ENCODE measurements at regions not wholly inside any gene's neighbourhood (a gene's known extent, or its start where the extent isn't known, plus 50 kb on each side); places are given as distances from the start of the nearest gene placed in this dataset.

- H3K4me3 ChIP-seq: no peak overlapping the region
- no peak for DNase-seq
- H3K9me3 ChIP-seq: no peaks in the 10 kb centered on the region
- H3K27ac ChIP-seq: no peak overlapping the region
- TF ChIP-seq POLR2A (IDR thresholded peaks at IDR 0.05) (no peak), EP300 (IDR thresholded peaks at IDR 0.05; ENCODE audit: low read depth) (no peak), POLR2AphosphoS5 (IDR thresholded peaks at IDR 0.05) (no peak)
- TF ChIP-seq, protein P1, sequence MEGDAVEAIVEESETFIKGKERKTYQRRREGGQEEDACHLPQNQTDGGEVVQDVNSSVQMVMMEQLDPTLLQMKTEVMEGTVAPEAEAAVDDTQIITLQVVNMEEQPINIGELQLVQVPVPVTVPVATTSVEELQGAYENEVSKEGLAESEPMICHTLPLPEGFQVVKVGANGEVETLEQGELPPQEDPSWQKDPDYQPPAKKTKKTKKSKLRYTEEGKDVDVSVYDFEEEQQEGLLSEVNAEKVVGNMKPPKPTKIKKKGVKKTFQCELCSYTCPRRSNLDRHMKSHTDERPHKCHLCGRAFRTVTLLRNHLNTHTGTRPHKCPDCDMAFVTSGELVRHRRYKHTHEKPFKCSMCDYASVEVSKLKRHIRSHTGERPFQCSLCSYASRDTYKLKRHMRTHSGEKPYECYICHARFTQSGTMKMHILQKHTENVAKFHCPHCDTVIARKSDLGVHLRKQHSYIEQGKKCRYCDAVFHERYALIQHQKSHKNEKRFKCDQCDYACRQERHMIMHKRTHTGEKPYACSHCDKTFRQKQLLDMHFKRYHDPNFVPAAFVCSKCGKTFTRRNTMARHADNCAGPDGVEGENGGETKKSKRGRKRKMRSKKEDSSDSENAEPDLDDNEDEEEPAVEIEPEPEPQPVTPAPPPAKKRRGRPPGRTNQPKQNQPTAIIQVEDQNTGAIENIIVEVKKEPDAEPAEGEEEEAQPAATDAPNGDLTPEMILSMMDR (IDR thresholded peaks at IDR 0.05): no peak
- peaks cover 0 to 13% (median 5%) of the 10 kb centered on the region in 4 donors for H3K4me1 ChIP-seq
- intact Hi-C loops (cut with DNase I; ENCODE audit: low total_unique reads): no loop called here
- H3K36me3 ChIP-seq: no peaks in the 10 kb centered on the region
- in situ Hi-C loops (cut with MboI; ENCODE audit: low pct_ligation_motif_present in 1 of 4, low pct_unique_long_range_greater_than_20kb in 1 of 4, low sequenced_read_pairs in 3 of 4): no loop called here
- WGBS, 2 donors (ENCODE audit: low coverage in 1 of 2): 37% methylated on average over 5 of the region's 5 CpGs; no CpG with 5 or more reads in 1 of the 2 donors
- peaks cover 84% of the 10 kb centered on the region for H3K27me3 ChIP-seq
Measured at GRCh38 chr20:56928007-56928406, 298.9 kb downstream of the TFAP2C start.

DNA sequence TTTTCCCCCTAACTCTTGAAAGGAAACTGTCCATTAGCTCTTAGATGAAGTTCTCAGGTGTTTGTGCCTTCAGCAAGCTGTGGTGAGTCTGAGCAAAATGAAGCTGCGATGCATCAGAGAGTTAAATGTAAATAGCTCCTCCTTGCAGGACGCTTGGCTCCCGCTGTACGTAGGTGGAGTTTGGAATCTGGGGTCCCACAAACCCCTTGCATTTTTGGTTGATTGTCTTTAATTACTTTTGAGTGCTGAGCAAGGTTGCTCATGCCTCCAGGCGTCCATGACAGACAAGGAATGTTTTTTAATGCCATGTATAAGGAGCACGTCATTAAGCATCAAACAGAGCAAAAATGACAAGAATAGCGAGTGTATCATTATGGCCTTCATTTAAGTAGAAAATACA is 300.5 kb downstream of the TFAP2C start:
- intact Hi-C loops (cut with DNase I; ENCODE audit: low total_unique reads): no loop called here
- TF ChIP-seq POLR2A (IDR thresholded peaks at IDR 0.05) (no peak), POLR2AphosphoS5 (IDR thresholded peaks at IDR 0.05) (no peak), EP300 (IDR thresholded peaks at IDR 0.05; ENCODE audit: low read depth) (no peak)
- TF ChIP-seq, protein P1 (IDR thresholded peaks at IDR 0.05): no peak
- H3K4me1 ChIP-seq: peaks cover 0 to 13% (median 5%) of the 10 kb centered on the region in 4 donors
- H3K9me3 ChIP-seq: no peaks in the 10 kb centered on the region
- H3K27me3 ChIP-seq: peaks cover 68% of the 10 kb centered on the region
- no peak overlapping the region for H3K4me3 ChIP-seq
- no peaks in the 10 kb centered on the region for H3K36me3 ChIP-seq
- in situ Hi-C loops (cut with MboI; ENCODE audit: low pct_ligation_motif_present in 1 of 4, low pct_unique_long_range_greater_than_20kb in 1 of 4, low sequenced_read_pairs in 3 of 4): no loop called here
- DNase-seq: no peak
- 43 to 62% methylated on average over 3 to 7 of the region's 7 CpGs for WGBS, 2 donors (ENCODE audit: low coverage in 1 of 2)
- no peak overlapping the region for H3K27ac ChIP-seq

DNA sequence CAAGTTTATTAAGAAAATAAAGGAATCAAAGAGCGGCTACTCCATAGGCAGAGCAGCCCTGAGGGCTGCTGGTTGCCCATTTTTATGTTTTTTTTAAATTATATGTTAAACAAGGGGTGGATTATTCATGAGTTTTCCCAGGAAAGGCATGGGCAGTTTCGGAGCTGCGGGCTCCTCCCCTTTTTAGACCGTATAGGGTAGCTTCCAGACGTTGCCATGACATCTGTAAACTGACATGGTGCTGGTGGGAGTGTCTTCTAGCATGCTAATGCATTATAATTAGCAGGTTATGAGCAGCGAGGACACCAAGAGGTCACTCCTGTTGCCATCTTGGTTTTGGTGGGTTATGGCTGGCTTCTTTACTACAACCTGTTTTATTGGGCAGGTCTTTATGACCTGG is 301.8 kb downstream of the TFAP2C start:
- Histone ChIP-seq H3K9me3 (no peaks in the 10 kb centered on the region), H3K36me3 (no peaks in the 10 kb centered on the region), H3K27ac (no peak overlapping the region), H3K4me1 (peaks cover 0 to 2% (median under 1%) of the 10 kb centered on the region in 4 donors), H3K27me3 (peaks cover 55% of the 10 kb centered on the region), H3K4me3 (no peak overlapping the region)
- intact Hi-C loops (cut with DNase I; ENCODE audit: low total_unique reads): no loop called here
- in situ Hi-C loops (cut with MboI; ENCODE audit: low pct_ligation_motif_present in 1 of 4, low pct_unique_long_range_greater_than_20kb in 1 of 4, low sequenced_read_pairs in 3 of 4): no loop called here
- DNase-seq: no peak
- 79 to 82% methylated on average over 5 to 6 of the region's 6 CpGs for WGBS, 2 donors (ENCODE audit: low coverage in 1 of 2)
- TF ChIP-seq POLR2A (IDR thresholded peaks at IDR 0.05): no peak
- TF ChIP-seq, protein P1 (IDR thresholded peaks at IDR 0.05): no peak
- TF ChIP-seq EP300 (IDR thresholded peaks at IDR 0.05; ENCODE audit: low read depth): no peak
- TF ChIP-seq POLR2AphosphoS5 (IDR thresholded peaks at IDR 0.05): no peak

DNA sequence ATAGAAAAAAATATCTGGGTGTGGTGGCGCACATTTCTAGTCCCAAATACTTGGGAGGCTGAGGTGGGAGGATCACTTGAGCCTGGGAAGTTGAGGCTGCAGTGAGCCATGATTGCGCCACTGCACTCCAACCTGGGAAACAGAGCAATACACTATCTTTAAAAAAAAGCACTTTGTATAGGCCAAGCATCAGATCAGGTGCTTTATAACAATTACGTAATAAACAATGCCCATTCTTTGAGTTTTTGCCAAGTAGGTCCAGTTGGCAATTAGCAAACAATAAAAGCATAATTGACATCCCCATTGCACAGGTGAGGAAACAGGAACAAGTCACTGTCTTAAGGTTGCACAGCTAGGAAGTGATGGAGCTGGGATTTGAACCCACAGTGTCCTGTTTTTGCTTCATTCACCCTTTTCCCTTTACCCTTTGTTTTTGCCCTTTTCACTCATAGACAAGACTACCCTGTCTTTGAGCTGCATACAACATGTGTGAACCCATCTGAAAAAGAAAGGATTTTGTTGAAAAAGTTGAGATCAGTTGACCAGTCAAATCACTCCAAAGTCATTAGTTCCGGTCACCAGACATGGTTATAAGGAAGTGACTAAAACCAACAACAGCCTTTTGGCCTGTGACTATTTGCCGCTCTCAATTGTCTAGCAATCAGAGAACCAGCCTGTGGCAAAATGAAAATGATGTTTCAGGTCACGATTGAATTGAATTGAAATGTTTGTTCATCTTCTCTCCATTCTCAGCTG is 303.6 kb downstream of the TFAP2C start:
- TF ChIP-seq POLR2AphosphoS5 (IDR thresholded peaks at IDR 0.05) (no peak), POLR2A (IDR thresholded peaks at IDR 0.05) (no peak), EP300 (IDR thresholded peaks at IDR 0.05; ENCODE audit: low read depth) (no peak)
- TF ChIP-seq, protein P1 (IDR thresholded peaks at IDR 0.05): no peak
- H3K27ac ChIP-seq: no peak overlapping the region
- no peak for DNase-seq
- 47 to 71% methylated on average over 5 to 6 of the region's 6 CpGs for WGBS, 2 donors (ENCODE audit: low coverage in 1 of 2)
- no peaks in the 10 kb centered on the region for H3K4me1 ChIP-seq
- in situ Hi-C loops (cut with MboI; ENCODE audit: low pct_ligation_motif_present in 1 of 4, low pct_unique_long_range_greater_than_20kb in 1 of 4, low sequenced_read_pairs in 3 of 4): no loop called here
- H3K9me3 ChIP-seq: no peaks in the 10 kb centered on the region
- peaks cover 36% of the 10 kb centered on the region for H3K27me3 ChIP-seq
- intact Hi-C loops (cut with DNase I; ENCODE audit: low total_unique reads): no loop called here
- H3K4me3 ChIP-seq: no peak overlapping the region
- H3K36me3 ChIP-seq: no peaks in the 10 kb centered on the region
